ENCODE measurements at regions not wholly inside any gene's neighbourhood (a gene's known extent, or its start where the extent isn't known, plus 50 kb on each side); places are given as distances from the start of the nearest gene placed in this dataset.

GRCh38 chr16:86338403-86339115 lies 171.8 kb upstream of the FOXF1 start:
- ChIA-PET CTCF (no interaction called here), POLR2A (no interaction called here)
- no peaks in the 10 kb centered on the region for H3K36me3 Mint-ChIP-seq (ENCODE audit: insufficient read depth, unreplicated experiment)
- Histone ChIP-seq H3K4me3 (ENCODE audit: low read depth, low read length) (no peak overlapping the region), H3K4me1 (no peaks in the 10 kb centered on the region; the same call in 1 of the 2 replicates), H3K9me3 (no peaks in the 10 kb centered on the region), H3K36me3 (ENCODE audit: control insufficient read depth, insufficient read depth, low read length) (no peaks in the 10 kb centered on the region), H3K27me3 (replicated peaks; ENCODE audit: control insufficient read depth, insufficient read depth, low read length) (0 out of 2 replicates have a peak, but pooled peaks cover 1% of the 10 kb centered on the region)
- DNase-seq = peak in 1 of 2 experiments; percentile 21
- H3K27me3 Mint-ChIP-seq (ENCODE audit: insufficient read depth, unreplicated experiment) = peaks cover 20% of the 10 kb centered on the region
- TF ChIP-seq CTCF (IDR thresholded peaks at IDR 0.05; ENCODE audit: insufficient read depth in 1 of 2, low read depth in 1 of 2, low read length in 1 of 2, severe bottlenecking in 1 of 2, unreplicated experiment in 1 of 2) = no peak
- intact Hi-C loops (cut with micrococcal nuclease; ENCODE audit: unreplicated experiment) = loop anchor here (10.0 kb wide), 1 partner anchor 264 kb away; no protein-coding TSS in a partner anchor
- no peaks in the 10 kb centered on the region for H3K4me1 Mint-ChIP-seq (ENCODE audit: low read depth, unreplicated experiment)
- no TSS peak for BruUV-seq (replicated peaks)
- H3K9me3 Mint-ChIP-seq (ENCODE audit: unreplicated experiment) = no peaks in the 10 kb centered on the region
- H3K27ac Mint-ChIP-seq (ENCODE audit: unreplicated experiment) = no peak overlapping the region
- H3K4me3 Mint-ChIP-seq (ENCODE audit: unreplicated experiment) = no peak overlapping the region

DNA sequence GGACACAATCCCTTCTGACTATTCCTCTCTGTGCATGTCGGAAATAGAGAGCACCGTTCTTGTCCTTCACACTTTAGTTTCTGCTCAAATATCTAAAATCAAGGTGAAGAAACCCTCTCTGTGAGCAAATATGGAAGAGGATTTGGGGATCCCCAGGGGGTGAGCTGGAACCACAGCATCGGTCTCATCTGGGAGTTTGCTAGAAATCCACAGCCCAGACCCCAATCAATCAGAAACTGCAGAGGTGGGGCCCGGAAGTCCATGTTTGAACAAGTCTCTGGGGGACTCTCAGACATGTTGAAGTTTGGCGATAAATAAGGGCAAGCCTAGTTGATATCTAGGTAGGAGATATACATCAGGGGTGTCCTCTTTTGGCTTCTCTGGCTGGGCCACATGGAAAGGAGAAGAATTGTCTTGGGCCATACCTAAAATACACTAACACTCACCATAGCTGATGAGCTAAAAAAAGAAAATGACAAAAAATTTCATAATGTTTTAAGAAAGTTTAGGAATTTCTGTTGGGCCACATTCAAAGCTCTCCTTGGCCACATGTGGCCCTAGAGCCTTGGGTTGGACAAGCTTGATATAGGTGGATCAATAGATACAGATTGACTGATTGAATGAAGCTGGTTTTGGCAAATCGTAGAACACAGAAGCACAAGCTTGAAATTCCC lies 168.0 kb upstream of the FOXF1 start:
- DNase-seq = peak in 1 of 2 experiments; percentile 5
- ChIA-PET CTCF (interaction anchor here (0.5 to 1.3 kb wide), 2 partner anchors 175 to 1029 kb away, joined by 3 to 5 read pairs; no protein-coding TSS in a partner anchor), POLR2A (no interaction called here)
- Mint-ChIP-seq H3K27me3 (ENCODE audit: insufficient read depth, unreplicated experiment) (peaks cover 29% of the 10 kb centered on the region), H3K9me3 (ENCODE audit: unreplicated experiment) (no peaks in the 10 kb centered on the region), H3K27ac (ENCODE audit: unreplicated experiment) (no peak overlapping the region), H3K36me3 (ENCODE audit: insufficient read depth, unreplicated experiment) (no peaks in the 10 kb centered on the region), H3K4me3 (ENCODE audit: unreplicated experiment) (no peak overlapping the region), H3K4me1 (ENCODE audit: low read depth, unreplicated experiment) (no peaks in the 10 kb centered on the region)
- Histone ChIP-seq H3K36me3 (ENCODE audit: control insufficient read depth, insufficient read depth, low read length) (no peaks in the 10 kb centered on the region), H3K27me3 (replicated peaks; ENCODE audit: control insufficient read depth, insufficient read depth, low read length) (0 out of 2 replicates have a peak, but pooled peaks cover 1% of the 10 kb centered on the region), H3K4me3 (ENCODE audit: low read depth, low read length) (no peak overlapping the region), H3K9me3 (no peaks in the 10 kb centered on the region), H3K4me1 (no peaks in the 10 kb centered on the region)
- BruUV-seq (replicated peaks) = no TSS peak
- no peak for TF ChIP-seq CTCF (IDR thresholded peaks at IDR 0.05; ENCODE audit: insufficient read depth in 1 of 2, low read depth in 1 of 2, low read length in 1 of 2, severe bottlenecking in 1 of 2, unreplicated experiment in 1 of 2)
- intact Hi-C loops (cut with micrococcal nuclease; ENCODE audit: unreplicated experiment) = no loop called here

DNA sequence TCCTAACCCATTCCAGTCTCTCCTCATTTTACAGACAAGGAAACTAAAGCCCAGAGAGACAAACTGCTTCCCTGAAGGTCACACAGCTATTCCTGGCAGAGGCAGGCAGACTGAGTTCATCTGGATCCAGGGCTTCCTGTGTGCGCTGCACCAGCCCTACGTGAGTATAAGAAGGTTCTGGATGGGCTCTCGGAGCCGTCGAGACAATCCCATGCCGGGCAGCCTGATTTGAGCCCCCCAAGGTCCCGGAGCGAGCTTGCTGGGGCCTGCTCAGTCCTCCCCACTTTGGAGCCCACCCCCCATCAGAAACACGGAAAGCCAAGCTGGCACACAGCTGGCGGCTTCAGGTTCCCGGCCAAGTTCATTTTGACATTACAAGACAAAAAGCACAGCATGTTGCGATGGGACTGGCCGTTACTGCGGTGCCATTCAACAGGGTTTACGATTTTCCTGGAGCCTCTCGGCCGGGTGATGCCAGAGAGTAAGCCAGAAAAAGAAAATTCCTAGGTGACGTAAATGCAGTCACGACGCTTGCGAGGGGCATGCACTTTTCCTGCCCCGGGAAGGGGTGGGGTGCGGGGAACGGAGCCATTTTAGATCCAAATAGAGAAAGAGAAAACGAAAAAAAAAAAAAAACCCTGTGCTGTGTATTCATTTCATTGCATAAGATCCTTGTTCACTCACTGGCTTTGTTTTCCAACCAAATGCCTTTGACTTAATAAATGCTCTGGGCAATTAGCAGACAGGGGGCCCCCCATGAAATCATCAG lies 167.1 kb upstream of the FOXF1 start:
- Mint-ChIP-seq H3K36me3 (ENCODE audit: insufficient read depth, unreplicated experiment) (no peaks in the 10 kb centered on the region), H3K9me3 (ENCODE audit: unreplicated experiment) (no peaks in the 10 kb centered on the region), H3K4me1 (ENCODE audit: low read depth, unreplicated experiment) (no peaks in the 10 kb centered on the region), H3K27ac (ENCODE audit: unreplicated experiment) (no peak overlapping the region), H3K27me3 (ENCODE audit: insufficient read depth, unreplicated experiment) (peaks cover 32% of the 10 kb centered on the region), H3K4me3 (ENCODE audit: unreplicated experiment) (no peak overlapping the region)
- Histone ChIP-seq H3K36me3 (ENCODE audit: control insufficient read depth, insufficient read depth, low read length) (no peaks in the 10 kb centered on the region), H3K9me3 (no peaks in the 10 kb centered on the region), H3K4me3 (ENCODE audit: low read depth, low read length) (no peak overlapping the region), H3K27me3 (replicated peaks; ENCODE audit: control insufficient read depth, insufficient read depth, low read length) (0 out of 2 replicates have a peak, but pooled peaks cover 1% of the 10 kb centered on the region), H3K4me1 (no peaks in the 10 kb centered on the region)
- CTCF ChIA-PET = interaction anchor here (1.3 kb wide), 1 partner anchor 174 kb away, joined by 5 read pairs; no protein-coding TSS in a partner anchor
- no TSS peak for BruUV-seq (replicated peaks)
- intact Hi-C loops (cut with micrococcal nuclease; ENCODE audit: unreplicated experiment) = no loop called here
- TF ChIP-seq CTCF (IDR thresholded peaks at IDR 0.05; ENCODE audit: insufficient read depth in 1 of 2, low read depth in 1 of 2, low read length in 1 of 2, severe bottlenecking in 1 of 2, unreplicated experiment in 1 of 2) = no peak
- POLR2A ChIA-PET = no interaction called here
- DNase-seq = peak in 1 of 2 experiments; percentile 12
